ENCODE measurements at regions not wholly inside any gene's neighbourhood (a gene's known extent, or its start where the extent isn't known, plus 50 kb on each side); places are given as distances from the start of the nearest gene placed in this dataset.

DNA sequence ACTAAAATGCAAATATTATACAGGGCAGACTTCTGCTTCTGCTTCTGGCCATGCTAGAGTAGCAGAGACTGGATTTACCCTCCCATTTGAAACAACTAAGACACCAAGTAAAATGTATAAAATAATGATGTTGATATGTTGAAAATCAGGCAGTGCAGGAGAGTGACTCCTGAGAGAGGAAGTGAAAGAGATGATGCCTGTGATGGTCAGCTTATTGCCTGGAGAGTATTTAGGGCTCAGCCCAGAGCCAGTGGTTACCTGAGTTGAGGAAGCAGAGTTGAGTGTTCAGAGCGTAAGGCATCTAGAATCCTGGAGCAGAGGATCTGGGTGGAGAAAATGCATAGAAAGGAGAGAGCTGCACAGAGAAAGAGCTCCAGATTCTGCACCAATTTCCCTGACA, 131.8 kb upstream of the C14orf180 start:
- no peak for DNase-seq (ENCODE audit: extremely low read depth, low read depth, low spot score)

DNA sequence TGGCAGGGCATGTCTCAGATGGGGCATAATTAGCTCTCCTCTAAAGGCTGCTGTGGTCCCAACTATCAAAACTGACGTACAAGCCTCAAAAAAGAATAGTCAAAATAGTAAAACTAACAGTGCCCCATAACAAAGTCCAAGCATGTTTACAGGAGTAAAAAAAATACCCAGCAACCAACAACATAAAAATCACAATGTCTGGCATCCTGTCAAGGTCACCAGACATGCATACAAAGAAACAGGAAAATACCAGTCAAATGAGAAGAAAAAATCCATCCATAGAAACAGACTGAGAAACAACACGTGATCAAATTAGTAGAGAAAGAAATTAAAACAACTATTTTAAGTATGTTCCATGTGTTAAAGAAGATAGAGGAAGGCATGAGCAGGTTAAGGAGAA, 131.2 kb upstream of the C14orf180 start:
- DNase-seq (ENCODE audit: extremely low read depth, low read depth, low spot score), result peak; percentile 41

DNA sequence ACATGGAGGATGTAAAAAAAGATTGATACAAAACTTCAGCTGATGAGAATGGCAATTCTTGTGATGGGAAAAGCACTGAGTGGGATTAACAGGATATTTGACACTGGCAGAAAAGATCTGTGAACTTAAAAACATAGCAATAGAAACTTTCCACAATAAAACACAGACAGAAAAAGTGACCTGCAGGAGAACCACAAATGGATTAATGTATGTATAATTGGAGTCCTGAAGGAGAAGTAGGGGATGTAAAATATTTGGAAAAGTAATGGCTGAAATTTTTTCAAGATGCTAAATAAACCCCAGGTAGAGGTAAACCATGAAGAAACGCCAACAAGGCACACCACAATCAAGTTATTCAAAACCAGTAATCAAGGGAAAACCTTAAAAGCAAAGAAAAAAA, 130.8 kb upstream of the C14orf180 start:
- DNase-seq (ENCODE audit: extremely low read depth, low read depth, low spot score), result no peak

DNA sequence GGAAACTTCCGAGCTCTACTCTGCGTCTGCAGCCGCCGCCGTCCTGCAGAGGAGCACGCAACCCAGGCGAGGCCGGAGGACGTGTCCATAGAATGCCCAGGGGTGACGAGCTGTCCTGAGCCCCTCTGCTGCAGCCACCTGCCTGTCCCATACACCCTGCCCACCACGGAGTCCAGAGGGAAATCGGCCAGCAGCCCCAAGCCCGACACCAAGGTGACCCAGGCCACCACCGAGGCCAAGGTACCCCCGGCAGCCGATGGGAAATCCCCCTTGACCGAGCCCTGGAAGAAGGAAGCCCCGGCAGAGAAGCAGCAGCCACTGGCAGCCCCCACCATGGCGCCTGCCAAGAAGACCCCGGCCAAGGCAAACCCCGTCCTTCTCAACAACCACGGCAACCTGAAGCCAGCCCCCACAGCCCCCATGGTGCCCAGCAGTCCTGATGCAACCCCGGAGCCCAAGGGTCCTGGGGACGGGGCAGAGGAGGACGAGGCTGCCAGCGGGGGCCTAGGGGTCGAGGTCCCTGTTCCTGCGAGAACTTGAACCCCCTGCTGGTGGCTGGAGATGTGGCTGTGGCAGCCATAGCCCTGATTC, 128.7 kb upstream of the C14orf180 start:
- DNase-seq (ENCODE audit: extremely low read depth, low read depth, low spot score), result no peak

- DNase-seq (ENCODE audit: extremely low read depth, low read depth, low spot score), result no peak
These were observed 128.1 kb upstream of the C14orf180 start for GRCh38 chr14:104451474-104451873.

DNA sequence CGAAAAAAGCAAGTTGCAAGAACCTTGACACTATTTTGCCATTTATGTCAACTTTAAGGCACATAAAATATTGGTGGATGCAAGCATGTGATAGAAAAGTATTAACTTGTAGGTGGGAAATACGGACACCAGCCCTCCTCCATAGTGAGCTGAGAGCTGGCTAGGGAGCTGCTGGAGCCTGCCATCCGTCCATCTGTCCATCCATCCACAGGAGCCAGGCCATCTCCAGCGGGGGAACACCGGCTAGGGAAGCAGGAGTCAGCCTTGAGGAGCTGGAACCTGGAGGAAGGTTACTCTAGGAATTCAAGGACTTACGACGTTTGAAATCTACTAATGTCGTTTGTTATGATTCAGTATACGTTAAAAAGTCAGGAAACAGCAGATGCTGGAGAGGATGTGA, 120.7 kb upstream of the C14orf180 start:
- no peak for DNase-seq (ENCODE audit: extremely low read depth, low read depth, low spot score)

- no peak for DNase-seq (ENCODE audit: extremely low read depth, low read depth, low spot score)
These were observed 118.5 kb upstream of the C14orf180 start for GRCh38 chr14:104460791-104461651.

DNA sequence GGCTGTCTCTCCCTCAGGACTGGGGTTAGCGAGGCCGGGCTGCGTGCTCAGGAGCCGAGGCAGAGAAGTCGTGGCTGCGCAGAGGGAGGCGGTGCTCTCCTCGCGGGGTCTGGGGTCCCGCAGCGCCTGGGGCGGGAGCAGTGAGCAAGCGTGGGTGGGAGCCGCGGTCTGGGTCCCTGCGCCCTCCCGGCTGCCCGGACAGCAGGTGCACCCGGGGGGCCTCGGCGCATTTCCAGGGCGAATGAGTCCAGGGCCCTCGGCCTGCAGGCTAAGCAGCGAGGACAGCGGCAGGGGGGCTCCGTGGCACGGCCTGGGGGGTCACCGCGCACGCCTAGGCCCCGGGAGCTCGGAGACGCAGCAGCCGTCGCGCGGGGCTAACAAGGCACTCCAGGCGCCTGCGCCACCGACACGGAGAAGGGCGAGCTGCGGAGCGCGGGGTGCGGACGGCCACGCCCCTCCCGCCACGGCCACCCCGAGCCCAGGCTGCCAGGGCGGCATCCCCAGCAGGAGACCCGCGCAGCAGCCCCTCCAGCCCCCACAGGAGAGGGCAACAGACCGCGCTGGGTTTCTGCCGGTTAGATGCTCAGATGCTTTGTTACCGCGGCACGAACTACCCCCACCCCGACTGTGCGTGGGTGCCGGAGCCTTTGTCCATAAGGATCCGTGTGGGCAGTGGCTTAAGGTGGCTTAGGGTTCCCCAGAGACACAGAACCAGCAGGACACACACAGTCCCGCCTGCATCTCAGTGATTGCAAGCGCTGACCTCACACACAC, 117.7 kb upstream of the C14orf180 start:
- DNase-seq (ENCODE audit: extremely low read depth, low read depth, low spot score), result no peak

DNA sequence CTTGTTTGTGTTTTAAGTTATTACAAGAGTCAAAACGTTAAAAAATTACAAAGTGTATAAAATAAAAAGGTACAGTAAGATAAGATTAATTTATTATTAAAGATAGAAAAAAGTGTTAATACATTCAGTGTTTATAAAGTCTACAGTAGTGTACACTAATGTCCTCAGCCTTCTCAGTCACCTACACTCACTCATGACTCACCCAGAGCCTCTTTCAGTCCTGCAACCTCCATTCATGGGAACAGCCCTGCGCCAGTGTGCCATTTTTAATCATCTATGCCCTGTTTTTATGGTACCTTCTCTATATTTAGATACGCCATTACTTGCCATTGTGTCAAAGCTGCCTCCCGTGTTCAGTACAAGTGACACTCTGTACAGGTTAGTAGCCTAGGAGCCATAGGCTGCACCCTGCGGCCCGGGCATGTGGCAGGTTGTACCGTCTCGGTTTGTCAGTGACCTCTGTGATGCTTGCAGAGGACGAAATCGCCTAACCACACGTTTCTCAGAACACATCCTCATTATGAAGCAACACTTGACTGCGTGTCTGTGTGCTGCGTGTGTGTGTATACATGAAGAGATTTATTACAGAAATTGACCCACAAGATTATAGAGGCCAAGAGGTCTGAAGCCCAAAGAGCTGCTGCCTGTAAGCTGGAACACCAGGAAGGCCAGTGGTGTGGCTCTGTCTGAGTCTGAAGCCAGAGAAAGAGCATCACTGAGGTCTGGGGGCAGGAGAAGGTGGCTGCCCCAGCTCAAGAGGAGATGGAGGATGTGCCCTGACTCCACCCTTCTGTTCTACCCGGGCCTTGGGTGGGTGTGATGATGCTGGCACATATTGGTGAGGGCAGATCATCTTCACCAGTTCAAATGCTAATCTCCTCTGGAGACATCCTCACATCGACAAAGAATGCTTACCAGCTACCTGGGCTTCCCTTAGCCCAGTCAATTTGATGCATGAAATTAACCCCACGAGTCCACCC, 116.6 kb upstream of the C14orf180 start:
- no peak for DNase-seq (ENCODE audit: extremely low read depth, low read depth, low spot score)

- DNase-seq (ENCODE audit: extremely low read depth, low read depth, low spot score), result no peak
These were observed 114.7 kb upstream of the C14orf180 start for GRCh38 chr14:104464907-104465306.

DNA sequence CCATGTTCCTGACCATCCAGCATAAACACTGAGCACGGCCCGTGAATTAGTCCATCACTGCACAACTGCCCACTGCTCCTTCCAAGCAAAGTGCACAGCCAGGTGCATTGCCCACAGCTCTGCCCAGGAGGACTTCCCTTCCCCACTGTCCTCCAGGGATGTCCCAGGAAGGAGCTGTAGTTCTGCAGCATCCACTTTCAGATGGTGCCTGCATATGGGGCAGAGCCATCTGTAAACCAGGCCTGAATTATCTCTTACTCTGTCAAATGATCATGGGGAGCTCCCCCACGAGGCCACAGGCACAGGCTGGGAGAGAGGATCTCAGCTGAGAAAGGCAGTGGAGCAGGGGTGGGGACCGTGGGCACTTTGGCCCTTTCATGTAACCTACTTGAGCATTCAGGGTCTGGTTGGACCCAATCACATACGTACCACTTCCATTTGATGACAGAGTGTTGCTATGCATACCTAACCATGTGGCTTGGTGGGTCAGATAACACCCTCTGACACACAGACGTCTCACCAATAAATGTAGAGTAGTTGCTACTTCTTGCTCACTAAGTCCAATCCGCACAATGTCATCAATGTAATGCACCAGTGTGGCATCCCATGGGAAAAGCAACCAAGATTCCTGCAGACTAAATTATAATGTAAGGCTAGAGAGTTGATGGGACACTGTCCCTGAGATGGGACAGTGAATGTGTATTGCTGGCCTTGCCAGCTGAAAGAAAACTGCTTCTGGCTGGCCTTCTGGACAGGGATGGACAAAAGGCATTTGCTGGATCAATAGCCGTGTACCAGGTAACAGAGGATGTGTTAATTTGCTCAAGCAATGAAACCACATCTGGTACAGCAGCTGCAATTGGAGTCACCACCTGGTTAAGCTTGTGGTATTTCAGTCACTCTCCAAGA, 113.8 kb upstream of the C14orf180 start:
- no peak for DNase-seq (ENCODE audit: extremely low read depth, low read depth, low spot score)

GRCh38 chr14:104467236-104467635, 112.3 kb upstream of the C14orf180 start:
- no peak for DNase-seq (ENCODE audit: extremely low read depth, low read depth, low spot score)

DNA sequence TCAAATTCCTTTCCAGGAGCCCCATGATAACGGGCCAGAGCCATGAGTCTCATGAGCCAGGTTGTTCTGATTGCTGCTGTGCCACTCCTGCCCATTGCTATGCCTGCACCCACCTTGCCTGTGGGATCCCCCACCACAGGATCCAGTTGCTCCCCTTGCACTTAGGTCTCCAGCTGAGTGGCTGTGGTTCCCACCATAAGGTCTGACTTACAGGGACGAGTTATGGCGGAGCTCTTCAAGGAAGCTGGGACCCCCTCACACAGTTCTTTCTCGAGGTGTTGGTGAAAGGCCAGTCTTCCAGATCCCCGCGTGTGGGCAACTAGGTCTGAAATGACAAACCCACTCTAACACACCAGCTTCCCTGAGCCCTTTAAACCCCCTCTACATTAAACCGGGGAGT, 111.9 kb upstream of the C14orf180 start:
- no peak for DNase-seq (ENCODE audit: extremely low read depth, low read depth, low spot score)

GRCh38 chr14:104469591-104469990, 110.0 kb upstream of the C14orf180 start:
- DNase-seq (ENCODE audit: extremely low read depth, low read depth, low spot score), result no peak

DNA sequence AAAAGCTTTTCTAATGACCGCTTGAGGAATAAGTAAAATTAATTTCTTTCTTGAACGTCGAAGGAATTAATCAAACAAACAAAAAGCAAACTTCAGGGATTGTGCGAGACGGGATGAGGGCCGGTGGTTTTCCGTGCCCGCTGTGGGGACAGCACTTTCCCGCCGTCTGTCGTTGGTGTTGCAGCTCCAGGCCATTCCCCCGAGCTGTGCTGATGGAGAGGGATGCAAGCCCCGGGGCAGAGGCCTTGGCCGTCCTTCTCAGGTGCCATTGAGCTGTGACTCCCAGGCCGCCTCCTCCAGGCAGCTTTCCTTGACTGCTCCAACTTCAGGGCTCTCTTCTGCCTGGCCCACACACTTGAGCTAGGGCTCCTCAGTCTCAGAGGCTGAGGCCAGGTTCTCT, 109.0 kb upstream of the C14orf180 start:
- no peak for DNase-seq (ENCODE audit: extremely low read depth, low read depth, low spot score)

DNA sequence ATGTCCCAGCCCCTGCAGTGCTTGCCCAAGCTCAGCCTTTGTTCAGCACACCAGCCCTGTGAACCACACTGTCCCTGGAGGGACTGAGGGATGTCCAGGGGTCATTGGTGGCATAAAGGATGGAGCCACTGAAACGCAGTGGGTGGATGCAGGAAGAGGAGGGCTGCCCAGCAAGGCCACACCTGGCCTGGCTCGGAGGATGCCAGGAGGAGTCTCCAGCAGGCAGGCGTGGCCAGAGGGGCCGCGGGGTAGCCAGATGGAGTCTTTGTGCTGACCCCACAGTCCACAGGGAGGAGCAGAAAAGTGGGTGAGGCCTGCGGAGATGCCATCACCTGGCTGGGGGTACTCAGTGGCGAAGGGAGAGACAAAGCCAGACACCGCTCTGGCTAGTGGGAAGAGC, 108.5 kb upstream of the C14orf180 start:
- no peak for DNase-seq (ENCODE audit: extremely low read depth, low read depth, low spot score)

- DNase-seq (ENCODE audit: extremely low read depth, low read depth, low spot score), result no peak
These were observed 107.5 kb upstream of the C14orf180 start for GRCh38 chr14:104472073-104472472.

DNA sequence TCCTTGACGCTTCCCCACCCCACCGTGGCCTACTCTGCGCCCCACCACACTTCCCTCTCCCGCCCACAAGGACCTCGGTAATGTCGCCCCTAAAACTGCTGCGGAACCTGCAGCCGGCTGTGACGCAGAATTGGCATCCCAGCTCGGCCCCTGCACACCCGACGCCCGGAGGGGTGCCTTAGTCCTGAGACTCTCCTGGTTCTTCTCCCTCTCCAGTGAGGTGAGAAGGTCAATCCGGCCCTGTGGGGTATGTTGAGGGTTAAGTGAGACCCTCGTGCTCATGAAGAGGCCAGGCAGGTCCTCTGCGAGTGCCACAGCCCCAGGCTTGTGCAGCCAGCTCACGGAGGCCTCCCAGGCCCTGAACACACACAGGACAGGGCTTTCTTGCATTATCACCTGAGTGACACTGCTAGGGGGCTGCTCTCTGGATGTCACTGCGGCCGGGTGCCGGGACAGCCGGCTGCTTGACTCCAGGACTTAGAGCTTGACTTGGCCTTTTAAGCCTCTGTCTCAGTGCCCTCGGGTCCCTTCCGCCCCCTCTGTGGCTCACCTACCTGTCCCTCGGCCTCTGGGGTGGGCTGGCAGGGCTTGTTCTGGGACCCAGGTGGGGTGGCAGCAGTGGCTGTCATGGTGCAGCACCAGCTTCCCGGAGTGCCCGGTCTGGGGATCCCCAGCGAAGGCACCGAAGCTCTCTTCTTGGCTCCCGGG, 106.9 kb upstream of the C14orf180 start:
- DNase-seq (ENCODE audit: extremely low read depth, low read depth, low spot score), result no peak

- DNase-seq (ENCODE audit: extremely low read depth, low read depth, low spot score), result no peak
These were observed 106.4 kb upstream of the C14orf180 start for GRCh38 chr14:104473244-104473565.

All from glomerular endothelial cell (primary cell).